Osteocyte (in vitro differentiated cells): ENCODE measurements at regions not wholly inside any gene's neighbourhood (a gene's known extent, or its start where the extent isn't known, plus 50 kb on each side); places are given as distances from the start of the nearest gene placed in this dataset.

ENCODE experiments used
- DNase-seq: peaks from one replicate; pipeline ENCODE4 v3.0.0; 2021; ENCODE audit warnings: mixed read lengths; ENCODE audit not compliant: unreplicated experiment; ENCODE audit errors: extremely low spot score
- H3K27ac Mint-ChIP-seq: one replicate; pipeline ENCODE4 v1.8.0; 2021; ENCODE audit warnings: mild to moderate bottlenecking, mixed read lengths; ENCODE audit not compliant: unreplicated experiment
- H3K27me3 Mint-ChIP-seq: one replicate; pipeline ENCODE4 v1.8.0; 2021; ENCODE audit warnings: mixed read lengths; ENCODE audit not compliant: unreplicated experiment
- H3K36me3 Mint-ChIP-seq: one replicate; pipeline ENCODE4 v1.8.0; 2021; ENCODE audit warnings: mixed read lengths; ENCODE audit not compliant: unreplicated experiment
- H3K4me1 Mint-ChIP-seq: one replicate; pipeline ENCODE4 v1.8.0; 2021; ENCODE audit warnings: mixed read lengths; ENCODE audit not compliant: unreplicated experiment
- H3K4me3 Mint-ChIP-seq: one replicate; pipeline ENCODE4 v1.8.0; 2021; ENCODE audit warnings: mild to moderate bottlenecking, moderate library complexity, mixed read lengths; ENCODE audit not compliant: unreplicated experiment
- H3K9me3 Mint-ChIP-seq: one replicate; pipeline ENCODE4 v1.8.0; 2021; ENCODE audit warnings: mixed read lengths; ENCODE audit not compliant: unreplicated experiment
- CTCF ChIP-seq: fragments of 200-600 bp; sonication (generic); IDR thresholded peaks from 2 replicates; pipeline ENCODE4 v1.5.0; 2021; ENCODE audit warnings: antibody characterized with exemption, mild to moderate bottlenecking, moderate library complexity

GRCh38 chr17:71985111-71986039 lies 135.4 kb upstream of the SOX9 start:
- H3K4me3 Mint-ChIP-seq = no peak overlapping the region
- no peak for DNase-seq
- no peak for TF ChIP-seq CTCF
- H3K9me3 Mint-ChIP-seq = no peaks in the 10 kb centered on the region
- H3K27ac Mint-ChIP-seq = no peak overlapping the region
- peaks cover 3% of the 10 kb centered on the region for H3K4me1 Mint-ChIP-seq
- H3K36me3 Mint-ChIP-seq = no peaks in the 10 kb centered on the region
- H3K27me3 Mint-ChIP-seq = peaks cover 13% of the 10 kb centered on the region

- no peak for DNase-seq
- H3K27me3 Mint-ChIP-seq = peaks cover 11% of the 10 kb centered on the region
- H3K4me1 Mint-ChIP-seq = peaks cover 3% of the 10 kb centered on the region
- H3K9me3 Mint-ChIP-seq = no peaks in the 10 kb centered on the region
- no peak overlapping the region for H3K27ac Mint-ChIP-seq
- TF ChIP-seq CTCF = no peak
- H3K4me3 Mint-ChIP-seq = no peak overlapping the region
- H3K36me3 Mint-ChIP-seq = no peaks in the 10 kb centered on the region
These were observed 133.9 kb upstream of the SOX9 start for GRCh38 chr17:71986886-71987285.

GRCh38 chr17:71987634-71988033 lies 133.2 kb upstream of the SOX9 start:
- Mint-ChIP-seq H3K4me1 (peaks cover 3% of the 10 kb centered on the region), H3K9me3 (no peaks in the 10 kb centered on the region), H3K27me3 (peaks cover 10% of the 10 kb centered on the region), H3K4me3 (no peak overlapping the region), H3K36me3 (no peaks in the 10 kb centered on the region), H3K27ac (no peak overlapping the region)
- TF ChIP-seq CTCF = no peak
- DNase-seq = no peak

- no peaks in the 10 kb centered on the region for H3K36me3 Mint-ChIP-seq
- no peak for TF ChIP-seq CTCF
- peaks cover 3% of the 10 kb centered on the region for H3K4me1 Mint-ChIP-seq
- H3K4me3 Mint-ChIP-seq = no peak overlapping the region
- no peaks in the 10 kb centered on the region for H3K9me3 Mint-ChIP-seq
- no peak for DNase-seq
- H3K27me3 Mint-ChIP-seq = peaks cover 10% of the 10 kb centered on the region
- H3K27ac Mint-ChIP-seq = no peak overlapping the region
These were observed 131.7 kb upstream of the SOX9 start for GRCh38 chr17:71989117-71989516.

- Mint-ChIP-seq H3K27ac (no peak overlapping the region), H3K4me3 (no peak overlapping the region), H3K36me3 (no peaks in the 10 kb centered on the region)
These were observed 127.5 kb upstream of the SOX9 start for GRCh38 chr17:71993363-71993762.

More at GRCh38 chr17:71993363-71993762, 127.5 kb upstream of the SOX9 start:
- peaks cover 13% of the 10 kb centered on the region for H3K27me3 Mint-ChIP-seq
- H3K4me1 Mint-ChIP-seq = no peaks in the 10 kb centered on the region
- TF ChIP-seq CTCF = no peak
- no peaks in the 10 kb centered on the region for H3K9me3 Mint-ChIP-seq
- DNase-seq = no peak
